ENCODE measurements at regions not wholly inside any gene's neighbourhood (a gene's known extent, or its start where the extent isn't known, plus 50 kb on each side); places are given as distances from the start of the nearest gene placed in this dataset.

DNA sequence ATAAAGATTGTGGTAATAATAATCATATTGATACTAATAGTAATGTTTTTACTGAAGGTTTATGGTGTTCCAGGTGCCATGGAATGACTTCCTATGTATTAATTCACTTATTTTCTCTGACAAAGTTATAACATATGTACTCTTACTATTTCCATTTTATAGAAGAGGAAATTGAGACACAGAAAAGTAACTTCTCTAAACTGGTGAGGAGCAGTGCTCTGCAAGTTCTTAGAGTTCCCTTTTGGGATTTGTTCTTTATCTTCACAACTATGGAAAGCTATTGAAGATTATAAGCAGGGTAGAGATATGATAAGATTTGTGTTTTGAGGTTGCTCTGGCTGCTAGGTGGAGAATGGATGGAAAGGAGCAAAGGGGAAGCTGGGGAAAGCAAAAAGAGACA lies 83.9 kb upstream of the OLFM4 start:
- no peak overlapping the region for H3K4me3 ChIP-seq (ENCODE audit: low read length)
- no peak for DNase-seq (ENCODE audit: low read depth)
- TF ChIP-seq, protein P1, sequence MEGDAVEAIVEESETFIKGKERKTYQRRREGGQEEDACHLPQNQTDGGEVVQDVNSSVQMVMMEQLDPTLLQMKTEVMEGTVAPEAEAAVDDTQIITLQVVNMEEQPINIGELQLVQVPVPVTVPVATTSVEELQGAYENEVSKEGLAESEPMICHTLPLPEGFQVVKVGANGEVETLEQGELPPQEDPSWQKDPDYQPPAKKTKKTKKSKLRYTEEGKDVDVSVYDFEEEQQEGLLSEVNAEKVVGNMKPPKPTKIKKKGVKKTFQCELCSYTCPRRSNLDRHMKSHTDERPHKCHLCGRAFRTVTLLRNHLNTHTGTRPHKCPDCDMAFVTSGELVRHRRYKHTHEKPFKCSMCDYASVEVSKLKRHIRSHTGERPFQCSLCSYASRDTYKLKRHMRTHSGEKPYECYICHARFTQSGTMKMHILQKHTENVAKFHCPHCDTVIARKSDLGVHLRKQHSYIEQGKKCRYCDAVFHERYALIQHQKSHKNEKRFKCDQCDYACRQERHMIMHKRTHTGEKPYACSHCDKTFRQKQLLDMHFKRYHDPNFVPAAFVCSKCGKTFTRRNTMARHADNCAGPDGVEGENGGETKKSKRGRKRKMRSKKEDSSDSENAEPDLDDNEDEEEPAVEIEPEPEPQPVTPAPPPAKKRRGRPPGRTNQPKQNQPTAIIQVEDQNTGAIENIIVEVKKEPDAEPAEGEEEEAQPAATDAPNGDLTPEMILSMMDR (conservative IDR thresholded peaks at IDR 0.05; ENCODE audit: low read length), result no peak

DNA sequence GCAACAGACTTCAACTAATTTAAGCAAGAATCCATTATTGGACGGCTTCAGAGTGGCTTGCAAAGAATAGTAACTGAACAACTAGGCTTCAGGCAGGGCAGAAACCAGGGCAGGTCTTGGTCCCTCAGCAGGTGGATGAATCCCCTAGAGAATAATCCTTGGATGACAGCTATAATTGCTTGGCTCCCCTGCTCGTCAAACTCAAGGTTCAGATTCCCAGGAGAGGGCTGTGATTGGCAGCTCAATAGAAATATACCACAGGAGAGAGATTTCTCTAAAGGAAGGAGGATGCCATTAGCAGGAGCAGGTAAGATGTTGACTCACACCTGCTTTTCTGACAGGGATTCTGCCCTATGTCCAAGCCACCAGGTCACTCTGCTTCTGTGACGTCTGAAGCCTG lies 89.6 kb upstream of the PCDH8 start:
- no peak for DNase-seq (ENCODE audit: low read depth)

DNA sequence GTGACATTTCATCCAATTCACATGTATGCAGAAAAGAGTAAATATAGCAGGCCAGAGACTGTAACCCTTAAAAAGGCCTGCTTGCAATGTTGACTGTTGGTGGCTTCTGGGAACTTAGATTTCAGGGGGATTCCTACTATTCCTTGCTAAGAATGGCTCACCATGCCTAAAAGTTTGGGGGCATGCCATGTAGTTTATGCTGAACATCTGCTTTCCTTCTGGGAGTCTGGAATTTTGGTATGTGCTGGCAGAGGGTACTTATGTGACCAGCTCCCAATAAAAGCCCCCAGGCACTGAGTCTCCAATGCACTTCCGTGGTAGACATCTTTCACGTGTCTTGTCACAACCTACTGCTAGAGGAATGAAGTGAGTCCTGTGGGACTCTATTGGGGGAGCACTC lies 88.4 kb upstream of the PCDH8 start:
- H3K4me3 ChIP-seq (ENCODE audit: low read length), result no peak overlapping the region
- no peak for DNase-seq (ENCODE audit: low read depth)
- TF ChIP-seq, protein P1 (conservative IDR thresholded peaks at IDR 0.05; ENCODE audit: low read length), result no peak

More for the DNA sequence above, 89.6 kb upstream of the PCDH8 start:
- TF ChIP-seq, protein P1 (conservative IDR thresholded peaks at IDR 0.05; ENCODE audit: low read length), result no peak
- no peak overlapping the region for H3K4me3 ChIP-seq (ENCODE audit: low read length)

DNA sequence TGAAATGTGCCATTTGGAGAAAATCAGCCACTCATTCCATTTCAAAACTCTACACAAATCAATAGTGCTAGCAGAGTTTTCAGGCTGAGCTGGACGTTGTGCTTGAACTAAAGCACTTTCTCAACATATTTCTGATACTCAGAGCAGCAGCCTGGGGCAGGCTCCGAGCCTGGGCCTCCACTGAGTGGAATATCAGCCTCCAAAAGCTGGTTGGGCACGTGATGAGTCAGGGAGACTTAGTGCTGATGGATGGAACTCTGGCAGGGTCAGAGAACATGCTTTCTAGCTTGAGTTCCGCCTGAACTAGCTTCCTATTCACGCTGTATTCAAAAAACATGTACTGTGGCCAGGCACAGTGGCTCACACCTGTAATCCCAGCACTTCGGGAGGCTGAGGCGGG lies 85.8 kb upstream of the PCDH8 start:
- no peak overlapping the region for H3K4me3 ChIP-seq (ENCODE audit: low read length)
- DNase-seq (ENCODE audit: low read depth), result no peak
- TF ChIP-seq, protein P1 (conservative IDR thresholded peaks at IDR 0.05; ENCODE audit: low read length), result no peak

DNA sequence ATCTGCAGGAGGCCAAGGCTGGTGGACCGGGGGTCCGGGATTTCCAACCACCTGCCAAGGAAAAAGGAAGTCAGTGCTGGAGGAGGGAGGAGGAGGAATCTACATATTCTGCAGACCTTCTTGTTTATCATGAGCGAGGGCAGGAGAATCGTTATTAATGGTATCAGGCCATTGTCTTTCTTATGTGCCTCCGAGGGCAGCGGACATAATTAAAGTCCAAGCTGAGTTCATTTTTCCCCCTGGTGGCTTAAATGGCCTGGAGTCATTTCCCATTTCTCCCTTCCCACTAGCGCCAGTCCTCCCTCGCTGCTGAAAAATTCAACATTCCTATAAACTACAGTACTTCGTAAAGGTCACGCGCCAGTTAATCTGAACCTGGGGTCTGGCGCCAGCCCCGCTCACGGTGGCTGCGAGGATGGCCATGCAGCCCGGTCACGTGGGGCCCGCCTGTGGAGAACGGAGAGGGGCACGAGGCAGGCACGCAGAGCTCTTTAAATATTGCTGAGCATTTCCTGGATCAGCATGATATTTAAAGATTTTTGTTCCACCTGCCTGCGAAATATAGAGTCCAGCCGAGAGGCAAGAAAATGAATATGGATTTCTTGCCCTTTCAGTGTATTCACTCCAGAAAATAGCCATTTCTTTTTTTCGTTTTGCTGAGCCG lies 85.2 kb upstream of the PCDH8 start:
- no peak for DNase-seq (ENCODE audit: low read depth)

DNA sequence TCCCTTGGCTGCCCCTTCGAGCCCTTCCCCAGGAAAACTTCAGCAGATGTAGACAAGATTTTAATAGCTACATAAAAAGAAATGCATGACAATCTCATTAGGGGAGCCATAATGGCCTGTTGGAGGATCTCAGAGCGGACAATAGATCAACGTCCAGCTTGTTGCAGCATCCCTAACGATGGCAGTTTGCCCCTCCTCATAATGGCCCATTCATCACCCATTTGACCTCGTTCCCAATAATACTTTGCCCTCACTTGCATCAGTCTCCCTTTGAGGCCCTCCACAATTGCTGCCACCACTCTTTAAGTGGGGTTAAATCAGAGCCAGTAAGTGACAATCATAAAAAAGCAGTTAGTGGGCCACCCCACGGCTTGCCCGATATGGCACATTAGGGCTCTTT lies 84.7 kb upstream of the PCDH8 start:
- TF ChIP-seq, protein P1 (conservative IDR thresholded peaks at IDR 0.05; ENCODE audit: low read length), result no peak
- H3K4me3 ChIP-seq (ENCODE audit: low read length), result no peak overlapping the region
- DNase-seq (ENCODE audit: low read depth), result no peak

More for the DNA sequence above, 85.2 kb upstream of the PCDH8 start:
- TF ChIP-seq, protein P1 (conservative IDR thresholded peaks at IDR 0.05; ENCODE audit: low read length), result no peak
- H3K4me3 ChIP-seq (ENCODE audit: low read length), result no peak overlapping the region

DNA sequence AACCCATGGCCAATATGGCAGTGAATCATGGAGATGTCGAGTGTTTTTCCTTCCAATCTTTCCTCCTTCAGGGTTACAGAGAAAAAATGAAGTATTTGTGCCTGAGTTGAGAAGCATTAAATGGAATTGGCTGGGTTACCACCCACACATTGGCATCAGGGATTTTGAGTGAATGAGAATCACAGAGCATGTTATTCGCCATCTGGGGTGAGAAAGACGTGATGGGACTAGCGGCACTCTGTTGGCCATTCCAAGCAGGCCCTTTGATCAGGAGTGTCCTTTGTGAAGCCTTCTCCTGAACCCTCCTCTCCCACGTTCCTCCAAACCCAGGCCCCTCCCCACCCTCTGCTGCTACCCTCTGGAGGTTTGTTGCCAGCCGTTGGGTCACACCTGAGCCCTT lies 84.2 kb upstream of the PCDH8 start:
- H3K4me3 ChIP-seq (ENCODE audit: low read length), result no peak overlapping the region
- TF ChIP-seq, protein P1 (conservative IDR thresholded peaks at IDR 0.05; ENCODE audit: low read length), result no peak
- DNase-seq (ENCODE audit: low read depth), result no peak

Measured in AG10803 (cell line).